Jurkat, Clone E6-1 (cell line): ENCODE measurements at regions not wholly inside any gene's neighbourhood (a gene's known extent, or its start where the extent isn't known, plus 50 kb on each side); places are given as distances from the start of the nearest gene placed in this dataset.

ENCODE experiments used
- DNase-seq: peaks from one replicate; pipeline ENCODE4 v3.0.0-alpha.2; 2011; ENCODE audit warnings: low read depth, low spot score
- H3K4me3 ChIP-seq: 2 replicates; pipeline ENCODE4 v1.5.1; 2011; ENCODE audit warnings: mild to moderate bottlenecking, low read length, control low read depth, moderate library complexity

- no peak overlapping the region for H3K4me3 ChIP-seq
- DNase-seq, result no peak
Measured at GRCh38 chr3:150308037-150308319, 100.1 kb upstream of the TSC22D2 start.

- no peak overlapping the region for H3K4me3 ChIP-seq
- DNase-seq, result no peak
Measured at GRCh38 chr3:150307311-150308036, 100.6 kb upstream of the TSC22D2 start.

- no peak for DNase-seq
- no peak overlapping the region for H3K4me3 ChIP-seq
Measured at GRCh38 chr3:150306906-150307305, 101.2 kb upstream of the TSC22D2 start.

- DNase-seq, result no peak
- H3K4me3 ChIP-seq, result no peak overlapping the region
Measured at GRCh38 chr3:150306083-150306482, 102.0 kb upstream of the TSC22D2 start.

GRCh38 chr3:150303768-150304167 is 104.3 kb upstream of the TSC22D2 start:
- peak; percentile 11 for DNase-seq
- H3K4me3 ChIP-seq, result no peak overlapping the region

GRCh38 chr3:150302246-150302645 is 105.9 kb upstream of the TSC22D2 start:
- H3K4me3 ChIP-seq, result no peak overlapping the region
- no peak for DNase-seq

- DNase-seq, result no peak
- no peak overlapping the region for H3K4me3 ChIP-seq
Measured at GRCh38 chr3:150300852-150301517, 107.1 kb upstream of the TSC22D2 start.

GRCh38 chr3:150300388-150300787 is 107.7 kb upstream of the TSC22D2 start:
- no peak overlapping the region for H3K4me3 ChIP-seq
- DNase-seq, result no peak

GRCh38 chr3:150299201-150299600 is 108.9 kb upstream of the TSC22D2 start:
- no peak overlapping the region for H3K4me3 ChIP-seq
- DNase-seq, result no peak

GRCh38 chr3:150296966-150297365 is 111.1 kb upstream of the TSC22D2 start:
- H3K4me3 ChIP-seq, result no peak overlapping the region
- no peak for DNase-seq

- no peak for DNase-seq
- no peak overlapping the region for H3K4me3 ChIP-seq
Measured at GRCh38 chr3:150296123-150296735, 111.9 kb upstream of the TSC22D2 start.

- peak; percentile 73 for DNase-seq
- H3K4me3 ChIP-seq, result no peak overlapping the region
Measured at GRCh38 chr3:150293401-150294001, 114.6 kb upstream of the TSC22D2 start.

- DNase-seq, result no peak
- H3K4me3 ChIP-seq, result no peak overlapping the region
Measured at GRCh38 chr3:150292891-150293290, 115.2 kb upstream of the TSC22D2 start.

GRCh38 chr3:150291515-150291914 is 116.6 kb upstream of the TSC22D2 start:
- DNase-seq, result no peak
- no peak overlapping the region for H3K4me3 ChIP-seq

- peak; percentile 41 for DNase-seq
- H3K4me3 ChIP-seq, result no peak overlapping the region
Measured at GRCh38 chr3:150286390-150287147, 121.5 kb upstream of the TSC22D2 start.

GRCh38 chr3:150285601-150286000 is 122.5 kb upstream of the TSC22D2 start:
- no peak overlapping the region for H3K4me3 ChIP-seq
- DNase-seq, result no peak

- H3K4me3 ChIP-seq, result no peak overlapping the region
- DNase-seq, result no peak
Measured at GRCh38 chr3:150278843-150279381, 129.2 kb upstream of the TSC22D2 start.

- no peak overlapping the region for H3K4me3 ChIP-seq
- no peak for DNase-seq
Measured at GRCh38 chr3:150278195-150278594, 129.9 kb upstream of the TSC22D2 start.

- no peak for DNase-seq
- H3K4me3 ChIP-seq, result no peak overlapping the region
Measured at GRCh38 chr3:150277444-150277843, 130.7 kb upstream of the TSC22D2 start.
